Activated effector memory CD4-positive, alpha-beta T cell treated with anti-CD3 and anti-CD28 coated beads, Interleukin-2, amount 50 U/mL, for 16 hours (primary cell): ENCODE measurements at regions not wholly inside any gene's neighbourhood (a gene's known extent, or its start where the extent isn't known, plus 50 kb on each side); places are given as distances from the start of the nearest gene placed in this dataset.

Experiments used
- DNase-seq: peaks from one replicate; pipeline ENCODE4 v3.0.0-alpha.2; 2020

DNA sequence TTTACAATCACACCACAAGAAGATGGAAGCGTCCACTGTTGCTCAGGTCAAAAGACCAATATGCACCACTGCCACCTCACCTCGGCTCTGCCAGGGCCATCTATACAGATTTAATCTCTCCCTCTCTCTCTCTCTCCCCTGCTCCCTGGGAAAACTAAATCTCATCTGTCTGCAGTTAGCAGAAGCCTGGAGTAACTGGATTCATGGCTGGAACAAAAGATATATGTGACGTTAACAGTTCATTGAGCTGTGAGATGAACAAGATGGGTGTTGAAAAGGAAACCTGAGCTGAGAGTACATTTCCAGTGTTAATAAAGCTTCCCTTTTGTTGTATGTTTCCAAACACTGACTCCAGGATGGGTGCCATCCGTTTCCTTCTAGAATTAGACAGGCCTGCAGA lies 369.7 kb downstream of the CDK5RAP2 start:
- no peak for DNase-seq

DNA sequence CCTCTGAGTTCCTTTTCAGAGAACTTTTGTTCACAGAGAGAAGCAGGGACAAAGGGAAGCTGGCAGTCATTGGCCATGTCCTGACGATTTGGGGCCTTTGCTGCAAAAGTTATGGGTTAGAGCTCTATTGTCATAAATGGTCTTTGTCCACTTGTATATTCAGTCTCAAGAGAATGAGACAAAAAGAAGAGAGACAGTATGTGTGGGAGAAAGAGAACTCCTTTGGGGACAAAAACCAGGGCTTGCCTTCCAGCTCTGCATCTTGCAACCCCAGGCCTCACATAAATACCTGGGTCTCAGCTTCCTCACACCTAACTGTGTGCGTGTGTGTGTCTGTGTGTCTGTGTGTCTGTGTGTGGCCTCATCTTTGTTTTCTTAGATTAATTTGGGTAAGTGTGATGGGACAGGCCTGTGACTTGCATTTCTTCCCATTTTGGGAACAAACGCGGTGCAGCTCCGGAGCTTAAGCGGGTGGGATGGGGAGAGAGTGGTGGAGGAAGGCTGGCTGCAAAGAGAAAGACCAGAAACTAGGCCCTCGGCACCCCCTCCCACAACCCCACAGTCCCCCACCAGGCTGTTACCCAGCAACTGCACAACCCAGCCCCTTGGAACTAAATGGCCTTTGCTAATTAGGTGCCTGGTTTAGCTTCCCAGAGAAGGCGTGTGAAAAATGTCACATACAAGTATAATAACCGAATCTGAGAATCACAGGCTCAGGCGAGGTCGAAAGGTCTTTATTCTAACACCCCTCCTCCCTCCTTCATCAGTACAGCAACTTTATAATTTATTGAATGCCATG lies 376.9 kb downstream of the CDK5RAP2 start:
- DNase-seq = no peak

DNA sequence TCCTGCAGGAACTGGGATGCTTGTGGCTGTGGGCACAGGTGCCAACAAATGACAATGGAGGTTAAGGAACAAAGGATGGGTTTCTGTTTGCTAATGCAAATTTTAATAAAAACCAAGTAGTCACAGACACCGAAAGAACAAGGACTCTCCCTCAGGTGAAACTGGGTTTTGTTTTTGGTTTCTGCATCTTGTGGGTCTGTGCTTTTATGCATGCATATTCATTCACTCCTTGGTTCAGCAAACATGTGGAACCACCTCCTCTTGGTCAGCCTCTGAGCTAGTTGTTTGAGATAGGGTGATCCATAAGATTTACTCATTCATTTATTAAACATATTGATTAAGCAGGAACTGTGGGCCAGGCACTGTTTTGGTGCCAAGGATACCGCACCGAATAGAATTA lies 381.9 kb downstream of the CDK5RAP2 start:
- DNase-seq = no peak

DNA sequence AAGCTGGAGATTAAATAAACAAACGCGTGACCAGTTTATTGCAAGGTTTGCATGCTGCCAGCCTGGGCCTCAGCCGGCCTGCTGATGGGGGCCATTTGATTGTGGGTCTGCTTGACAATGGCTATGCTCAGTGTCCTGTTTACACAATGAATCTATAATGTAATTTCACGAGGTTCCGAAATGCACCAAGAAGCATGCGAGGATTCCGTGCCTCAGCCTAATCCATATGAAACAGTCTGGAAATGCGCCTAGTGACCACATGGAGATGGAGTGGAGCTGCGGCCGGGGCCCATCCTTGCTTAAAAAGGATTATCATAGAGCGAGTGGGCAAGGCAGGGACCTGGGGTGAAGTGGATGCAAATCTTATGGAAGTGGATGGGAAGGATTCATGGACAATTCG lies 382.4 kb downstream of the CDK5RAP2 start:
- no peak for DNase-seq

DNA sequence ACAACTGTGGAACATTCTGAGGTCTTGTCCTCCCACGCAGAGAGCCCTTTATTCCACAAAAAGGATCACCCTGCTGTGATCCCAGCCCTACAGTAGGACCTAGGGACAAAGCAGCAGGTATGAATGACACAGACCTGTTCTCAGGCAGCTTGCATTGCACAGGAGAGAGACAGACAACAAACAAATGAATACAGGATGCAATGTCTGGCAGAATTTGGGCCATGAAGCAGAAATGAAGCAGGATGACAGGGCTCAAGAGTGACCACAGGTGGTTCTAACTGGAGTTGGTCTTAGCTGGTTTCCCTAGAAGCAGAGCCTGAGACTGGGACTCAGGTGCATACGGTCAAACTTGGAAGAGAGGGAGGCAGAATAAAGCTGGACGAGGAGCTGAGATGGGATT lies 388.8 kb downstream of the CDK5RAP2 start:
- DNase-seq = no peak

DNA sequence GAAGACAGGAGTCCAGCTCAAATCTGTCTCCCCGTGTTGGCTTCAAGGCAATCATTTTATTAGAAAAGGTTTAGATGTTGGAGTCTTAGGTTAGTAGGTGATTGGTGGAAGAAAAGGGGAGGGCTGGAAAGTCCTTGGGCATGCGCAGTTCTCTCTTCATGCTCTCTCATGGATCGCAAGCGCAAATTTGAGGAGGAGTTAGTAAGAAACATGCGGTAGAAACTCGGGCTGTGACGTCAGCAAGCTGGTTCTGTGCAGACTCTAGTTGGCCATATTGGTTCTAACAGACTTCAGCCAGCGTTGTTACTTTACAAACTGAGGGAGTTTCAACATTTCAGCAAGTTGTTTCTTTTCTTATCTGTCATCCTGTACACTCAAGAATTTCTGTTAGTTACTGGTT lies 392.2 kb downstream of the CDK5RAP2 start:
- no peak for DNase-seq

DNA sequence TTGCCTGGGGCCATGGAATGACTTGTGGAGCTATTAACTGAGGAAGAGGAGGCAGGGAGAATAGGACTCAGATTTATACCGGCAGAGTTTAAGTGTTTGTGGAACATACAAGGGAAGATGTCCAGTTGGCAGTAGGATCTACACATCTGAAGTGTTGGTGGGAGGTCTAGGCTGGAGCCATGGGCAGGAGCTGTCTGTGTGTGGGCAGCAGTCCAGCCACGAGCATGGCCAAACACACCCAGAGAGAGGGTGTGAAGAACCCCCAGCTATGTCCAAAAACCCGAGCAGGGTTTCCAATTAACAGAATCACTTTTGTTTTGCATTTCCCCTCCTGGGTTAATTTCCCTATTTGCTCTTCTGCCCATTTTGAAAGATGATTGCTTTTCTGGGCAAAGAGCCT lies 393.7 kb downstream of the CDK5RAP2 start:
- no peak for DNase-seq

DNA sequence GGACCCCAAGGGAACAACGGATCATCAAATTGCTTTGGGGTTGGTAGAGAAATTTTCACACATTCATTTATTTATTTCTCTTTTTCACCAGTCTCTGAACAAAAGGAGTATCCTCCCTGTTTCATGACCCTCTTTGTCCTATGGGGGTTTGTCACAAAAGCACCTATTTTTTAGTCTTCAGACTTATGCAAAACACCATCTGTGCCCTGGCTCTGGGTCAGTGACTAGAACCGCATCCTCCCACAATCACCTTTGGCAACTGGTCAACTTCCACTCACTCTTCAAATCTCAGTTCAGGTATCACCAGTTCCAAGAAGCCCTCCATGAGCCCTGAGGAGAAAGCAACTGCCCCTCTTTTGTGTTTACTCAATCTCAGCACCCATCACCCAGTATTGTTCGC lies 395.7 kb downstream of the CDK5RAP2 start:
- DNase-seq = no peak

DNA sequence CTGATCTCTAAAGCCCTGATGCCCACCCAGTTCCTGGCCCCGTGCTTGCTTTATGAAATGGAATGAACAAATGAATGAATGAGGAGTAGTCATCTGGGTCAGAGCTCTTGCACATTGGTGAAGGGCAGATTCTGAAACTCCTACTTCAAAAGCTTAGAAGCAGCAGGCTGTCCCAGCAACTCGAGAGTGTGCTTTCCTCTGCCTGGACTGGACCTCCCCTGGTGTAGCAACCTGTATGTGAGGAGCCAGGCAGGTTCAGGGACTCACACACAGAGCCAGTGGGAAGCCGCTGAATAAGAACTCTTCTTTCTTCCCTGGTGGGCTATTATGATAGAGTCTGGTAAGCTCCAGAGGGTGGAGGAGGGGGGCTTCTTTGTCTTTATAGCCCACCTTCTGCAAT lies 396.4 kb downstream of the CDK5RAP2 start:
- no peak for DNase-seq

DNA sequence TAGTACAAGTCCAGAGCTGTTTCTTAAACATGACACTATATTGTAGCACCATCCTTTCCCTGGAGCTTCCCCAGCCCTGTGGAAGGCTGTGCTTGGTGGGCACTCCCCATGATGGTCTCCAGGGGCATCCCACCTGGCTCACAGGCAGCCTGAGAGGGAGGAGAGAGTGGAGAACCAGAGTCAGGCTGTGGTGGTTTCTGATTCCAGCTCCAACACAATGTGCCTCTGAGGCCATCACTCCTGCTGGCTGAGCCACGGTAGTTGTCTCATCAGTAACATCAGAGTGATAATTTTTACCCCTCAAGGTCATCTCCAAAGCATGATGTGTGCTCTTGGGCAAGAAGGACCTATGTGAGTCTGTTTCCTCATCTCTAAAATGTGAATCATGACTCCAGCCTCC lies 398.0 kb downstream of the CDK5RAP2 start:
- DNase-seq = no peak

DNA sequence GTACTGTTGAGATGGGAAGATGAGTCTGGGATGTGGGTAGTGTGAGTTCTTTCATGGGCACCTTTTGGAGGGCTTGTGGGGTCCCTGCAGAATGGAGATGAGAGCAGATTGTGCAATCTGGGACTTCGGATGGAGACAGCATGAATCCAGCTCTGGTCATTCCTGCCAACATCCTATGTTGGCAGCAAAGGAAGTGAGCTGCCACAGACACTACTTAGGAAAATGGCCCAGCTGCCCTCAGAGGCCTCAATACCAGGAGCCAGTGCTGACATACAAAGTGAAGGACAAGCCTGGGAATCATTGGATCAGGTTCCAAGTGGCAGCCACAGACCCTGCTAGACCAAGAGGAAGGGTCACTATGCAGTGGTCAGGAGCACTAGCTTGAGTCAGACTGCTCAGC lies 402.8 kb downstream of the CDK5RAP2 start:
- no peak for DNase-seq

DNA sequence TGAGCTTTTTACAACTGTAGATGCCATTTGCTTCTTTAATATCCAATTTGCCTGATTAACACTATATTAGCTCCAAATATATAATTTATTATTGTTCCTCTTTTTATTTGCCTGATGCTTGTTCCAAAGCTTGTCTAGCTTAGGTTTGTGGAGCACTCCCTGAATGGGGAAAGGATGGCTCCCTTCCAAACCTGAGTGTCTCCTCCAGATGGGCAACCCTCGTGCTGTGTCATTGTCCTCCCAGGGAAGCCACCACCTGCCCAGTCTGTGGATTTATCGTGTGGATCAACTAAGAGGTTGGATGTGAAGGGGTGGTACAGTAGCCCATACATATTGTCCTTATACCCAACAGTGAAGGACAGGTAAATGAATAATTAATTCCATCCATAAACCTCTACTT lies 404.9 kb downstream of the CDK5RAP2 start:
- DNase-seq = no peak

DNA sequence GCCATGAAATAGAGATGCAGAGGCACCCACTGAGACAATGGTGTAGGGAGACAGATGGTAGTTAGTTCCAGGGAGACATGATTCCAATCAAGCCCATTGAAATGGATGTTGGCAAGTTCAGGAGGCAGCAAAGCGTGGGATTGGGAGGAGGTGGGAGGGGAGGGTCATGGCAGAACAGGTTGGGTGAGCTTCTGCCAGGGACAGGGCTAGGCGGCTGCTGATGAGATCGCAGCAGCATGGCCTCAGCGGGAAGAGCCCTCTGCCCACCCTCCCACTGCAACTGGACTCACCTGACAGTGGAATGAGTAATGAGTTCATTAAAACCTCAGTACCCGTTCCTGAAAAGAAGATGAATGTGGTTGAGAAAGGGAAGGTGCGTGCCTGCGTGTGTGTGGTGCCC lies 418.2 kb downstream of the CDK5RAP2 start:
- DNase-seq = no peak

DNA sequence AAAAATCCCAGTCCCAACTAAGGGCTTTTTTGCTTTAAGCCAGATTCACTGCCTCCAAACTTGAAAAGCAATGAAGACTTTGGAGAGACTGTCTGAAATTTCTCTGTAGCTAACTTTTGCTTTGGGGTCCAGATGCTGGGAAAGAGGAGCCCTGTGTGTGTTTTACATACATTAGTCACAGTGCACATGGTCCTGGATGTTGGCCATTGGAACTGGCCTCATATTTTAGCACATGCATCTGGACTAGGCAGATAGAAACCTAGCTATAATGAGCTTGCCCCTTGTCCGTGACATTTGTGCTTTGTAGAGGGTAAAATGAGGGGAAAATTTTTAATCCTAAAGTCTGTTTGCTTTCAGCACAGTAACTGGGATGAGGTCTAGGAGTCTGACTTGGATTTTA lies 421.7 kb downstream of the CDK5RAP2 start:
- DNase-seq = no peak

DNA sequence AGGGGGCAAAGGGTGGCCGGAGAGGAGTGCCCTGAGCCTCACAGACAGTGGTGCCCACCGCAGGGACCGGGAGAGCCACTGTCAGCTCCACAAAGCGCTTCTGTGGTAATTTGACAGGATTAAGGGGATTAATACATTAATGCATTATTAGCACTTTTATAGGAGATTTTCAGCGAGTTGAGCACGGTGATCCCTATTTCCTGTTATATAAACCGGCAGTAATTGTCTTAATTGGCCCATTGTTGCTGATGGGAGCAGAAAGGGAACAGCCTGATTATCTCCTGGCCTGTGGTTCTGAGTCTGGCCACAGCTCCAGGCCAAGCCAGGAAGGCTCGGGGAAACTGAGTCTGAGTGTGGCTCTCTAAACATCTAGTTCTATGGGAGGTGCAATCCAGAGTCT lies 423.6 kb downstream of the CDK5RAP2 start:
- DNase-seq = no peak

DNA sequence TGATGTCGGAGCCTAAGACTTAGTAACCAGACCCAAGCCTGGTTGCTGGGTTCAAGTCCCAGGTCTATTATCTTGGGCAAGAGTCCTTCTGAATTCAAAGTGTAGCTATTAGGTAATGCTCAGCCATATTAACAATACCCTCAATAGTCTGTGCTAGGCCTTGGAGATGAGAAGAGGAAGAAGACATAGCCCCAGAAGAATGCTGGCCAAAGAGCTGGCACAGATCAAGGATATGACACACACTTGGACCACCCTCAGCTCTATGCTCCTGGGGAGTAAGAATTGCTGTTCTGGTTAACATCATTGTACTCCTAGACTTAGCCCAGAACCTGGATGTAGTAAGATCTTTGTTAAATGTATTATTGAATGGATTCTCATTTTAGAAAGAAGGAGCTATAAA lies 426.7 kb downstream of the CDK5RAP2 start:
- no peak for DNase-seq

DNA sequence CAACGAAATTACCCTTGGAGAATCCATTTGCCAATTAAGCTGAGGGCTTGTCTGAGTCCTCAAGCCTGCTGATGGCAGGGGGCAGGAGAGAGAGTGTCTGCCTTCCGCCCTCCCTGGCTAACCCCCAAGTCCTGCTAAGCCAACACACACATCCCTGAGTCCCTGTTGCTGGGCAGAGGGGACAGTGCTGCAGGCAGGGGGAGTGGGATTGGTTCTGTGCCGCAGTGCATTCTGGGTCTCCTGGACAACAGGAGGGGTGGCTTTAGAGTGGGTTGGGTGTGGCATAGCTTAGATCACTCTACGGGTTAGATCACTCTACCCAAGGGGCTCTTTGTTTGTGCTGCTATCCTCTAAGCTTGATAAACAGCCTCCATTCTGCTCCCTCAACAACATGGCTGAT lies 427.7 kb downstream of the CDK5RAP2 start:
- no peak for DNase-seq

DNA sequence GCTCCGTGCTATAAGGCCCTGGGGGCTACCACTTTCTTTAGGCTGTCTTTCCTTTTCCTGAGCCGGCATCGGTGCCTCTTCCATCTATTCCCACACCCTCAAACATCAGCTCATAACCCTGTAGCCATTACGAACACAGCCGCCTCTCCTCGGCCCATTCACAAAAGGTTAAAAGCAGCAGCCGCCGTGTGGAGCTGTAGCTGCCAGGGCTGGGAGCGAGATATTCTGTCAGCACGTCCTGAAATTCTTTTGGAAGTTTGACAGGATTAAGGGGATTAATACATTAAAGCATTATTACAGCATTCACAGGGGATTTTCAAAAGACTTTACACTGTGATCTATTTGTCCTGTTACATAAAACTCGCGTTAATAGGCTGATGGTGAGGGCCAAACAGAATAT lies 428.2 kb downstream of the CDK5RAP2 start:
- DNase-seq = no peak

DNA sequence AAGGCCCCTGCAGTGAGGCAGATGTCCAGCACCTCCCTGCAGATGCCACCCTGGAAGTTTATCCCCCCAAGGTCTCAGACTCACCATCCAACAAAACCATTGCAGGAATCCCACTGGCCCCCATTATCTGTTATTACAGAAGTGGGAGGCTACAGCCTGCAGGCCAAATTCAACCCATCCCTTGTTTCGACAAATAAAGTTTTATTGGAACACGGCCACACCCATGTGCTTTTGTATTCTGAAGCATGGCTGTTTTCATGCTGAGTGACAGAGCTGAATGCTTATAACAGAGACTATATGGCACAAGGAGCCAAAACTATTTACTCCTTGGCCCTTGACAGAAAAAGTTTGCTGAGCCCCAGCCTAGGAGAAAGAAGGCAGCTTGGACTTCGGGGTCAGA lies 428.8 kb downstream of the CDK5RAP2 start:
- no peak for DNase-seq

DNA sequence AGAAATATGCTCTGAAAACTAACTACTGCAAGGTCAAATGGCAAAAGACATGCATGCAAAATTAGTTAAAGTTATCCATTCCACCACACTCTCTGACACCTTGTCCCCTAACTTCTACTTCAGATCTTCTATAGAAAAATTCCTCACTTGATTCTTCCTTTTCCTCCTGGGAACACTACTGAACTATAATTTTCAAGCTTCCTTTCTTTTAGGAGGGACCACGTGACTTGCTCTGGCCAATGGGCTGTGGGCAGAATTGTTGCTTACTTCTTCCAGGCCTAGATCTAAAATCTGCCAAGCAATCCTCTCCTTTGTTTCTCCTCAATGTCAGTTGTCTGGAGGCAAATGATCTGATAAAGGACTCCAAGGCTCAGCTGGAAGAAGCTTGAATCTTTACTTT lies 441.0 kb downstream of the CDK5RAP2 start:
- no peak for DNase-seq

DNA sequence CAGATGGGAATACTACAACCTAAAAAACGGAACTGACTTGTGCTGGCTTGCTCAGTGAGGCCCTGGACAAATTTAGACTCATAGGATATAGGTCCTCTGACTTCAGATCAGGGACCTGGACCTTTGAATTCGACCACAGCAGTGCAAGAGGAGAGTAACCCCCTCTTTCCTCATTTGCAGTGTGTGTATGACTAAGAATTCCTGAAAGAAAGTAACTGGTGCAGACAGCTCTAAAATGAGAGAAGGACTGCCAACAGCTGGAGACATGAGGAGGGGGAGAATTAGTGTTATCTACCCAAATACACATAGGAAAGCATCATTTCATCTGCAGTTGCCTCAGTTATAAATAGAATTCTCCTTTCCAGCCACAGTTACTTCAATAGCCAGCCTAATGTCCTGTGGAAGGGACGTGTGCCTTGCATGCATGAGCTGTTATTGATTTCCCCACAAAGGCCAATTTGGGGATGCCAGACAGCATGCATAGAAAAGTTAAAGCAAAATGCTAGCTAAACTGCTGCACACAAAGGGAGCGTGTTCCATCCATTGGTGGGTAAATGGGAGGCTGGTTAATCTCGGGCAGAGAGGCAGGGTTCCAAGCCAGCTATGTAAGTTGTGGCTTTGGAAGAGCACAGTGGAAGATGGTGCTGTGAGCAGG lies 442.7 kb downstream of the CDK5RAP2 start:
- no peak for DNase-seq

DNA sequence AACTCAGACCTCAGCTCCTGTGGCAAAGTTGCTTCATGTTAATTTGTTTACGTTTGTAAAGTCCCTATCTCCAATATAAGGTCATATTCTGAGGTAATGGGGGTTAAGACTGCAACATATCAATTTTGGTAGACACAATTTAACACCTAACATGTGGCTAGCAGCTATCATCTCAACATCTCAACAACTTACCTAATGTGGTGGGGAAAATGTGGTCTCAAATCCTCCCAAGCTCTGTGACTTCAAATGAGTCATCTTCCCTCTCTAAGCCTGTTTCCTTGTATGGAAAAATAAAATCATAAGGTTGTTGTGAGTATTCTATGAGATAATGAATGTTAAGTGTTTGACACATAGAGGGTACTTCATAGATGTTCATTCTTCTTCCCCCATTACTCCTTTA lies 443.3 kb downstream of the CDK5RAP2 start:
- DNase-seq = no peak

DNA sequence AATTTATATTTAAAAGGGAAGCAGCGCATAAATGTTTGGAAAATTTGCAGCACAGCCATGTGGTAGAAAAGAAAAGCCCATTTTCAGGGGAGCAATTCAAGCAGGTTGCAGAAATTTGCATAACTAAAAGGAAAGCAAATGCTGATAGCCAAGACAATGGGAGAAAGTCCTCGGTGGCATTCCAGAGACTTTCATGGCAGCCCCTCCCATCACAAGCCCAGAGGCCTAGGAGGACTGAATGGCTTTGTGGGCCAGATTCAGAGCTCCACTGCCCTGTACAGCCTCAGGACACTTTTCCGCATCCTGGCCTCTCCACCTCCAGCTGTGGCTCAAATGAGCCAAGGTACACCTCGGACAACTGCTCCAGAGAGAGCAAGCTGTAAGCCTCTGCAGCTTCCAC lies 462.9 kb downstream of the CDK5RAP2 start:
- DNase-seq = no peak

DNA sequence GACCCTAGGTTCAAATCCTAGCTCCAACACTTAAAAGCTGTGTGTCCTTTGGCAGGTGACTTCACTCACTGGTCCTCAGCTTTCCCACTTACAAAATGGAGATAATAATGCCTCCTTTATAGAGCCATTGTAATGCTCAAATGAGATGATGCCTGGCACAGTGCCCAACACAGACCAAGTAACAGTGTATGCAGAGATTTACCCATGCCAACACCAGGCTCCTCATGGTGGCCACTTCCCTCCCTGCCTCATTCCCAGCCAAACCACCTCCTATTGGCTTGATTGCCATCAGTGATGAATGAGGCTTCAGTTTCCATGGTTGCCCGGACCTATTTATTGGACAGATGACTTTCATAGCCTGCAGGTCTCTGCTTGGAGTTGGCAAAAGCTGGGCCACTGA lies 469.4 kb downstream of the CDK5RAP2 start:
- DNase-seq = no peak

DNA sequence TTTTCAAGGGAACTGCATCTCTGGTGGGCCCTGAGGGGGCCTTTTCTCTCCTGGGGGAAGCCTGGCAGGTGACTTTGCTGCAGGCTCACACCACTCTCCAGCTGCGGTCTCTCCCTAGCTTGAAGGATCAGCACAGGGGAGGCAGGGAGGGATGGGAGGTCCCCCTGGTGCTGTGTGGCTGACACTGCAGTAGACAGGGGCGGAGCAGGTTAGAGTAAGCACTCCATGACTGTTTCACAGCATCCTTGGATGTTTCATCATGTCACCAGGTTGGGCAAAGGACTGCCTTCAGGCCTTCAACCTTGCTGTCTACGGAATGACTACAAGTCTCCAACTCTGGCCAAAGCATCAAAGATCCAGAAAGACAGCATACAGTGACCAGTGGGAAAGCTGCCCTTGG lies 470.7 kb downstream of the CDK5RAP2 start:
- DNase-seq = no peak
